H1 (cell line): ENCODE measurements at regions not wholly inside any gene's neighbourhood (a gene's known extent, or its start where the extent isn't known, plus 50 kb on each side); places are given as distances from the start of the nearest gene placed in this dataset.

Experiments used
- BACH1 ChIP-seq: IDR thresholded peaks from 2 replicates; pipeline ENCODE4 v1.6.1; 2012; ENCODE audit warnings: low read length, improper control_type of control experiment
- CBX8 ChIP-seq: fragments of 300-800, 300-1000 bp; sonication (generic); IDR thresholded peaks from 2 replicates; pipeline ENCODE4 v1.7.1; 2016; ENCODE audit warnings: low read depth, low read length, borderline replicate concordance
- HDAC2 ChIP-seq, 2 experiments: fragments of 300-600 bp in 1 of 2; sonication (generic) in 1 of 2; IDR thresholded peaks; 2 replicates each; pipeline ENCODE4 v1.6.1; 2011 to 2012; ENCODE audit warnings: low read depth in 2 of 2, low read length in 2 of 2, mild to moderate bottlenecking in 2 of 2, moderate library complexity in 2 of 2, borderline replicate concordance in 1 of 2, inconsistent platforms in 1 of 2
- JUN ChIP-seq: IDR thresholded peaks from 2 replicates; pipeline ENCODE4 v1.6.1; 2011; ENCODE audit warnings: low read depth, mild to moderate bottlenecking, improper control_type of control experiment, low read length
- POLR2A ChIP-seq, 2 experiments: IDR thresholded peaks; 1 replicate in 1 of 2; 2 replicates in 1 of 2; pipeline ENCODE4 v1.6.1; 2011; ENCODE audit warnings: low read depth in 2 of 2, low read length in 2 of 2, mild to moderate bottlenecking in 2 of 2; ENCODE audit errors: control extremely low read depth in 1 of 2
- POLR2AphosphoS5 ChIP-seq: IDR thresholded peaks from 2 replicates; pipeline ENCODE4 v1.6.1; 2011; ENCODE audit warnings: low read depth, low read length
- TAF1 ChIP-seq: IDR thresholded peaks from 2 replicates; pipeline ENCODE4 v1.6.1; 2011; ENCODE audit warnings: mild to moderate bottlenecking, low read depth, low read length
- TBP ChIP-seq: IDR thresholded peaks from 2 replicates; pipeline ENCODE4 v1.6.1; 2011; ENCODE audit warnings: low read depth, low read length, improper control_type of control experiment
- TF ChIP-seq, protein P1 (sequence below), 3 experiments: IDR thresholded peaks; 1 replicate in 2 of 3; 2 replicates in 1 of 3; pipeline versions ENCODE4 v1.5.1 to v1.6.1; 2011; ENCODE audit warnings: low read length in 3 of 3, mild to moderate bottlenecking in 3 of 3, inconsistent platforms in 2 of 3, low read depth in 1 of 3, moderate library complexity in 1 of 3; ENCODE audit not compliant: insufficient read depth in 1 of 3; ENCODE audit errors: control extremely low read depth in 1 of 3
- TF ChIP-seq, protein P2 (sequence below): IDR thresholded peaks from 2 replicates; pipeline ENCODE4 v1.6.1; 2012; ENCODE audit warnings: inconsistent platforms
- TF ChIP-seq, protein P3 (sequence below): IDR thresholded peaks from 2 replicates; pipeline ENCODE4 v1.6.1; 2011; ENCODE audit warnings: low read depth, mild to moderate bottlenecking, low read length; ENCODE audit not compliant: insufficient read depth

DNA sequence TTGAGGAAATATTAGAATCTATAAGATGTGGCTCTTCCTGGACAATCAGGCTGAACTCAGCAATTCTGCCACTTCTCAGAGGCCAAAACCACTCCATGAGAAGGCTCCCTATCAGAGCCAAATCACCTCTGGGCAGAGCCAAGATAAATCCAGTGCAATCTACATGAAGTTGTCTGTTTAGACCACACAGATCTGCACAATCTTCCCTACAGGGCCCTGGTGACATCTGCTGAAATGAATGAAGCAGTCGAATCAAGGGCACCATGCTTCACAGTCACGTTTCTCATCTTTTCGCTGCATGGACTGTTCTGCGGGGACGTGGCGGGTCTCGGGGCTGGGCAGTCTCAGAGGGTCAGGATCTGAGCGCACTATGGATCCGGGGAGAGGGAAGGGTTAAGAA lies 60.1 kb upstream of the CD93 start:
- TF ChIP-seq, protein P1, sequence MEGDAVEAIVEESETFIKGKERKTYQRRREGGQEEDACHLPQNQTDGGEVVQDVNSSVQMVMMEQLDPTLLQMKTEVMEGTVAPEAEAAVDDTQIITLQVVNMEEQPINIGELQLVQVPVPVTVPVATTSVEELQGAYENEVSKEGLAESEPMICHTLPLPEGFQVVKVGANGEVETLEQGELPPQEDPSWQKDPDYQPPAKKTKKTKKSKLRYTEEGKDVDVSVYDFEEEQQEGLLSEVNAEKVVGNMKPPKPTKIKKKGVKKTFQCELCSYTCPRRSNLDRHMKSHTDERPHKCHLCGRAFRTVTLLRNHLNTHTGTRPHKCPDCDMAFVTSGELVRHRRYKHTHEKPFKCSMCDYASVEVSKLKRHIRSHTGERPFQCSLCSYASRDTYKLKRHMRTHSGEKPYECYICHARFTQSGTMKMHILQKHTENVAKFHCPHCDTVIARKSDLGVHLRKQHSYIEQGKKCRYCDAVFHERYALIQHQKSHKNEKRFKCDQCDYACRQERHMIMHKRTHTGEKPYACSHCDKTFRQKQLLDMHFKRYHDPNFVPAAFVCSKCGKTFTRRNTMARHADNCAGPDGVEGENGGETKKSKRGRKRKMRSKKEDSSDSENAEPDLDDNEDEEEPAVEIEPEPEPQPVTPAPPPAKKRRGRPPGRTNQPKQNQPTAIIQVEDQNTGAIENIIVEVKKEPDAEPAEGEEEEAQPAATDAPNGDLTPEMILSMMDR (IDR thresholded peaks at IDR 0.05; ENCODE audit: control extremely low read depth in 1 of 3, insufficient read depth in 1 of 3, low read depth in 1 of 3, low read length in 3 of 3), result no peak
- TF ChIP-seq HDAC2 (IDR thresholded peaks at IDR 0.05; ENCODE audit: borderline replicate concordance in 1 of 2, low read depth in 2 of 2, low read length in 2 of 2) (no peak), POLR2A (IDR thresholded peaks at IDR 0.05; ENCODE audit: control extremely low read depth in 1 of 2, low read depth in 2 of 2, low read length in 2 of 2) (no peak), CBX8 (no peak), JUN (no peak), BACH1 (no peak), TBP (no peak), TAF1 (no peak), POLR2AphosphoS5 (no peak)
- TF ChIP-seq, protein P2, sequence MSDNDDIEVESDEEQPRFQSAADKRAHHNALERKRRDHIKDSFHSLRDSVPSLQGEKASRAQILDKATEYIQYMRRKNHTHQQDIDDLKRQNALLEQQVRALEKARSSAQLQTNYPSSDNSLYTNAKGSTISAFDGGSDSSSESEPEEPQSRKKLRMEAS, result no peak
- TF ChIP-seq, protein P3, sequence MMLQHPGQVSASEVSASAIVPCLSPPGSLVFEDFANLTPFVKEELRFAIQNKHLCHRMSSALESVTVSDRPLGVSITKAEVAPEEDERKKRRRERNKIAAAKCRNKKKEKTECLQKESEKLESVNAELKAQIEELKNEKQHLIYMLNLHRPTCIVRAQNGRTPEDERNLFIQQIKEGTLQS, result no peak
